Common myeloid progenitor, CD34-positive (primary cell): ENCODE measurements at regions not wholly inside any gene's neighbourhood (a gene's known extent, or its start where the extent isn't known, plus 50 kb on each side); places are given as distances from the start of the nearest gene placed in this dataset.

Experiments used
- CTCF ChIA-PET: fragments of 350-600 bp; sonication (Branson Sonifier 250); formaldehyde crosslinking; loops from one replicate; lab custom pipeline; 2021; ENCODE audit warnings: antibody characterized with exemption; lab: Charles Lee
- POLR2A ChIA-PET: fragments of 350-600 bp; sonication (Branson Sonifier 250); formaldehyde crosslinking; loops from one replicate; lab custom pipeline; 2021; ENCODE audit warnings: antibody characterized with exemption; lab: Charles Lee
- DNase-seq, 3 donors: peaks; one replicate each; pipeline versions ENCODE4 v3.0.0 to v3.0.0-alpha.2; 2013
- H3K27ac ChIP-seq, 2 experiments: 1 replicate in 1 of 2; 2 replicates in 1 of 2; pipeline ENCODE4 v1.7.0; 2013; ENCODE audit warnings: inconsistent platforms in 2 of 2, low read length in 2 of 2, mild to moderate bottlenecking in 2 of 2, low read depth in 1 of 2, moderate library complexity in 1 of 2; ENCODE audit not compliant: severe bottlenecking in 2 of 2, insufficient read depth in 1 of 2, poor library complexity in 1 of 2
- H3K27me3 ChIP-seq, 5 experiments: replicated peaks in 2 of 5; 1 replicate in 3 of 5; 2 replicates in 2 of 5; pipeline versions ENCODE4 v1.6.1 to v1.7.0; 2013; ENCODE audit warnings: low read length in 4 of 5, mild to moderate bottlenecking in 2 of 5, moderate library complexity in 2 of 5, inconsistent platforms in 1 of 5; ENCODE audit not compliant: insufficient read depth in 5 of 5, control insufficient read depth in 4 of 5
- H3K36me3 ChIP-seq, 4 experiments: 1 replicate in 2 of 4; 2 replicates in 2 of 4; pipeline versions ENCODE4 v1.6.1 to v1.7.0; 2013; ENCODE audit warnings: low read length in 3 of 4, control low read depth in 1 of 4, mild to moderate bottlenecking in 1 of 4; ENCODE audit not compliant: control insufficient read depth in 4 of 4, insufficient read depth in 4 of 4
- H3K4me1 ChIP-seq, 4 experiments: 1 replicate in 3 of 4; 2 replicates in 1 of 4; pipeline versions ENCODE4 v1.6.1 to v1.7.1; 2013; ENCODE audit warnings: low read length in 3 of 4, mild to moderate bottlenecking in 3 of 4, control low read depth in 1 of 4, inconsistent platforms in 1 of 4, moderate library complexity in 1 of 4; ENCODE audit not compliant: control insufficient read depth in 4 of 4, insufficient read depth in 4 of 4; ENCODE audit errors: control extremely low read depth in 1 of 4
- H3K4me3 ChIP-seq, 7 experiments: 1 replicate in 4 of 7; 2 replicates in 3 of 7; pipeline versions ENCODE4 v1.5.1 to v1.7.0; 2013; ENCODE audit warnings: mild to moderate bottlenecking in 7 of 7, low read length in 6 of 7, moderate library complexity in 6 of 7, inconsistent platforms in 2 of 7, low read depth in 2 of 7, control low read depth in 1 of 7; ENCODE audit not compliant: insufficient read depth in 4 of 7, control insufficient read depth in 1 of 7; ENCODE audit errors: extremely low read depth in 1 of 7
- H3K9me3 ChIP-seq, 5 experiments: 1 replicate in 4 of 5; 2 replicates in 1 of 5; pipeline versions ENCODE4 v1.6.1 to v1.7.1; 2013; ENCODE audit warnings: low read length in 4 of 5, mild to moderate bottlenecking in 2 of 5, inconsistent platforms in 1 of 5, low read depth in 1 of 5, moderate library complexity in 1 of 5; ENCODE audit not compliant: control insufficient read depth in 4 of 5, insufficient read depth in 2 of 5; ENCODE audit errors: control extremely low read depth in 1 of 5
- WGBS: methylation state at CpG from one replicate; pipeline ENCODE4 v1.1.5; 2013; ENCODE audit not compliant: insufficient coverage; 5-methylcytosine and 5-hydroxymethylcytosine counted together

- no peaks in the 10 kb centered on the region for H3K36me3 ChIP-seq
- ChIA-PET CTCF (interaction anchor here (1.2 kb wide), 1 partner anchor 18 kb away, joined by 3 read pairs; no protein-coding TSS in a partner anchor), POLR2A (interaction anchor here (0.8 kb wide), 1 partner anchor 29 kb away, joined by 3 read pairs; no protein-coding TSS in a partner anchor)
- H3K4me3 ChIP-seq = peak overlapping the region in 1 of 7 experiments; percentile 11
- 0% methylated on average over 2 of the region's 3 CpGs for WGBS
- no peak overlapping the region for H3K27ac ChIP-seq
- H3K9me3 ChIP-seq = no peaks in the 10 kb centered on the region
- peak; percentile 14 to 66 (median 56) for DNase-seq
- peaks cover 0 to 12% (median 0%) of the 10 kb centered on the region in 4 experiments for H3K4me1 ChIP-seq
- no peaks in the 10 kb centered on the region for H3K27me3 ChIP-seq
Observed at GRCh38 chr4:124212815-124213630, 499.5 kb downstream of the ANKRD50 start.

- POLR2A ChIA-PET = interaction anchor here (0.6 kb wide), 1 partner anchor 369 kb away, joined by 3 read pairs; no protein-coding TSS in a partner anchor
- Histone ChIP-seq H3K36me3 (no peaks in the 10 kb centered on the region), H3K27ac (no peak overlapping the region), H3K4me3 (no peak overlapping the region), H3K27me3 (no peaks in the 10 kb centered on the region), H3K9me3 (peaks cover 0 to 5% (median 0%) of the 10 kb centered on the region in 5 experiments), H3K4me1 (no peaks in the 10 kb centered on the region)
- DNase-seq = no peak
- CTCF ChIA-PET = interaction anchor here (2.1 kb wide), 1 partner anchor 8 kb away, joined by 5 read pairs; no protein-coding TSS in a partner anchor
- WGBS = no CpG with 5 or more reads among the region's 1 CpG
Observed at GRCh38 chr4:124219389-124219788, 493.1 kb downstream of the ANKRD50 start.

GRCh38 chr4:124224256-124224655 lies 488.3 kb downstream of the ANKRD50 start:
- WGBS = no CpG with 5 or more reads among the region's 1 CpG
- H3K9me3 ChIP-seq = peaks cover 0 to 8% (median 5%) of the 10 kb centered on the region in 5 experiments
- no peaks in the 10 kb centered on the region for H3K36me3 ChIP-seq
- no peaks in the 10 kb centered on the region for H3K4me1 ChIP-seq
- no peak overlapping the region for H3K27ac ChIP-seq
- CTCF ChIA-PET = no interaction called here
- no peak for DNase-seq
- POLR2A ChIA-PET = no interaction called here
- H3K27me3 ChIP-seq = no peaks in the 10 kb centered on the region
- H3K4me3 ChIP-seq = no peak overlapping the region

- Histone ChIP-seq H3K27me3 (no peaks in the 10 kb centered on the region), H3K4me3 (no peak overlapping the region), H3K4me1 (no peaks in the 10 kb centered on the region), H3K9me3 (peaks cover 0 to 9% (median 0%) of the 10 kb centered on the region in 5 experiments), H3K27ac (no peak overlapping the region), H3K36me3 (no peaks in the 10 kb centered on the region)
- ChIA-PET CTCF (no interaction called here), POLR2A (no interaction called here)
- DNase-seq = no peak
Observed at GRCh38 chr4:124227981-124228380, 484.6 kb downstream of the ANKRD50 start.

- Histone ChIP-seq H3K4me3 (no peak overlapping the region), H3K36me3 (no peaks in the 10 kb centered on the region), H3K27me3 (no peaks in the 10 kb centered on the region), H3K9me3 (peaks cover 0 to 9% (median 0%) of the 10 kb centered on the region in 5 experiments), H3K27ac (no peak overlapping the region), H3K4me1 (no peaks in the 10 kb centered on the region)
- ChIA-PET POLR2A (no interaction called here), CTCF (interaction anchor here (1.0 kb wide), 2 partner anchors 10 to 17 kb away, joined by 3 read pairs; no protein-coding TSS in a partner anchor)
- DNase-seq = no peak
- WGBS = 100% methylated on average over 2 of the region's 2 CpGs
Observed at GRCh38 chr4:124230268-124230667, 482.3 kb downstream of the ANKRD50 start.

- Histone ChIP-seq H3K4me1 (no peaks in the 10 kb centered on the region), H3K36me3 (no peaks in the 10 kb centered on the region), H3K9me3 (peaks cover 0 to 1% (median 0%) of the 10 kb centered on the region in 5 experiments), H3K27ac (no peak overlapping the region), H3K4me3 (no peak overlapping the region), H3K27me3 (no peaks in the 10 kb centered on the region)
- POLR2A ChIA-PET = no interaction called here
- 100% methylated on average over 1 of the region's 2 CpGs for WGBS
- CTCF ChIA-PET = no interaction called here
- DNase-seq = no peak
Observed at GRCh38 chr4:124234771-124235170, 477.8 kb downstream of the ANKRD50 start.

- POLR2A ChIA-PET = no interaction called here
- Histone ChIP-seq H3K4me3 (no peak overlapping the region), H3K27me3 (no peaks in the 10 kb centered on the region), H3K36me3 (no peaks in the 10 kb centered on the region), H3K27ac (no peak overlapping the region), H3K9me3 (no peaks in the 10 kb centered on the region), H3K4me1 (no peaks in the 10 kb centered on the region)
- WGBS = 97% methylated on average over 3 of the region's 3 CpGs
- CTCF ChIA-PET = no interaction called here
- DNase-seq = no peak
Observed at GRCh38 chr4:124243671-124244366, 468.7 kb downstream of the ANKRD50 start.
